ENCODE measurements at regions not wholly inside any gene's neighbourhood (a gene's known extent, or its start where the extent isn't known, plus 50 kb on each side); places are given as distances from the start of the nearest gene placed in this dataset.

DNA sequence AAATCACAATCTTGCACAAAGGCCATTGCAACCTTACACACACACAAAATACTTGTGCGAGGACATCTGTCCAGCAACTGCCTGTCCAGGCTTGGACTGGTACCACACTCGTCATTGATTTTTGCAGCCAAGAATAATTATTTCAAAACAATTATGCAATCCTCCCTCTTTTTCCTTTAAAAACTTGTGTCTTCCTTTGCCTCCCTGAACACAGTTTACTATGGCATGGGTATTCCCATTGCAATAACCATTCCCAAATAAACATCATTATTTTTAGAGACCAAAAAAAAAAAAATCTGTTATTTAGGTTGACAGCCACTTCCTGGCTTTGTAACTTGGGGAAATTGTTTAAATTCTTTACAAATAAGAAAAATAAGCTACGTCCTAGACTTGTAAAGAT lies 54.0 kb downstream of the C11orf91 start:
- no peak for DNase-seq

DNA sequence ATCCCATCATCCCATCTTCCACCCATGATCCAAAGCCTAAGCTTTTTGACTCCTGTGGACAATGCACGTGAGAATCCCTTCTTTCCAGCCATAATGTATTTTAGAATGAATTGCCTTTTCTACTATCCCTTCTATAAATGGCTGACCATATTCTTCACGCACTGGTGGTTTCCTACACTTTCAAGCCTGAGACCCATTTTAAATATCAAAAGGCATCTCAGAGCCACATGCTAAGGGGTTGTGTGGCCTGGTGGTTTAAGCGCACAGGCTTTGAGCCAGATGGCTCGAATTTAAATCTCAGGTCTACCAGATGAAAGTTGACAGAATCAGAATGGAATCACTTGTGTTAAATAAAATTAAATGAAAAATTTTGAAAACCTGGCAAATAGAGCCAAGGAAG lies 54.5 kb downstream of the C11orf91 start:
- DNase-seq: no peak

DNA sequence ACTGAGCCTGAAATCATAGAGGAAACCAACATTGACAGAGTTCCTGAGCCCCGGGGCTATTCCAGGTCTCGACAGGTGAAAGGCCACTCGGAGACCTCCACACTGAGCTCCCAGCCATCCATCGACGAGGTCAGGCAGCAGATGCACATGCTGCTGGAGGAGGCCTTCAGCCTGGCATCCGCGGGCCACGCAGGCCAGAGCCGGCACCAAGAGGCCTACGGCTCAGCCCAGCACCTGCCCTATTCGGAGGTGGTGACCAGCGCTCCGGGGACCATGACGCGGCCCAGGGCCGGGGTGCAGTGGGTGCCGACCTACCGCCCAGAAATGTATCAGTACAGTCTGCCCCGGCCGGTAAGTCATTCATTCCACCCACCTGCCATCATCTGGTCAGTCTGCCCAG lies 54.9 kb downstream of the C11orf91 start:
- no peak for DNase-seq

DNA sequence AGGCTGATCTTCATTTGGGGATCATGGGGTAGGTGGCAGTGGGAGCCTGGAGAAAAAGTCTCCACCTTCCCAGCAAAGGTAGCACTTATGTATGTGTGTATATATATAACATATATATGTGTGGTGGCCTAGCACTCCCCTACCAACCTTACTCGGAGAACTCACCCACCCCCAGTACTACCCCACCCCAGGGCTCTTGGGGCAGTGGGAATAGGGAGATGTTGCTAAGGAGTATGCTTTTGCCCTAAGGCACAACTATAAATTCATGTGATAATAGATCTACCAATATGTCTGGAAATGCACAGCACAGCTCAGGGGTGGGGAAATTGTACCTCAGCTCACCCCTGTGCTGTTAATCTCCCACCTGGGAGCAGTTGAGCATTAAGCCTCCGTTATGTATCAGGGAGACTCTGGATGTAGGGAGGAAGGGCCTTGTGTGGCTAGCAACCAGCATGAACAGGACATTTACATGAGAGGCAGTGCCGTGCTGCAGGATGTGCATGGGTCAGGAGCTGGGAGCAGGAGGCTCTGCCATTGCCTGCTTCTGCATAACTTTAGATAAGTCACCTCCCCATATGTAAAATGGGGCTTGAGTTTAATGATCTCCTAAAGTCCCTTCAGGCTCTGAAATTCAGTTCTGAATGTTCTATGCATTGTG lies 57.3 kb downstream of the C11orf91 start:
- no peak for DNase-seq

DNA sequence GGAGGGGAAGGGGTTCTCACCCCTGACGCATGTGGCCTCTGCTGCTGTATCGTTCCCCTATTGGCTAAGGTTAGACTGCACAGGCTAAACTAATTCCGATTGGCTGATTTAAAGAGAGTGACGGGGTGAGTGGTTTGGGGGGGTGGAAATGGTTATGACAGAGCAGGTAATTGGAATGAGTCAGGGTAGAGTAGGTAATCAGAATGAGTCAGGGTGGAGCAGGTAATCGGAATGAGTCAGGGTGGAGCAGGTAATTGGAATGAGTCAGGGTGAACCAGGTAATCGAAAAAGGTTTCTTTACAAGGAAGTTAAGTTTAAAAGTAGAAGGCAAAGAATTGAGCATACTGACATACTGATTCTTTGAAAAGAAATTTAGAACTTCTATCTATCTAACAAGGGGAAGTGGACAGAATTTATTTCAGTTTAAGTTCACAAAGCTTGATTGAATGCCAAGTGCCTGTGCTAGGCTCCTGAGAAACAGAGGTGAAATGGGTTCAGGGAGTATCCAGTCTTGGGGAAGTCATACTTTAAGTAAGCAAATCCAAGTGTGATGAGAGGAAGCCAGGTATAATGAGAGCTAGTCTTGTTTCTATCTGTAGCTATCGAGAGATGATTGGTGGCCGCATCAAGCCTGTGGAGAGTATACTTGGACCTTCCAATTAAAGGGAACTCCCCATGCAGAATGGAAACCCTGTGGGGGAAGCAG lies 58.0 kb downstream of the C11orf91 start:
- DNase-seq: no peak

DNA sequence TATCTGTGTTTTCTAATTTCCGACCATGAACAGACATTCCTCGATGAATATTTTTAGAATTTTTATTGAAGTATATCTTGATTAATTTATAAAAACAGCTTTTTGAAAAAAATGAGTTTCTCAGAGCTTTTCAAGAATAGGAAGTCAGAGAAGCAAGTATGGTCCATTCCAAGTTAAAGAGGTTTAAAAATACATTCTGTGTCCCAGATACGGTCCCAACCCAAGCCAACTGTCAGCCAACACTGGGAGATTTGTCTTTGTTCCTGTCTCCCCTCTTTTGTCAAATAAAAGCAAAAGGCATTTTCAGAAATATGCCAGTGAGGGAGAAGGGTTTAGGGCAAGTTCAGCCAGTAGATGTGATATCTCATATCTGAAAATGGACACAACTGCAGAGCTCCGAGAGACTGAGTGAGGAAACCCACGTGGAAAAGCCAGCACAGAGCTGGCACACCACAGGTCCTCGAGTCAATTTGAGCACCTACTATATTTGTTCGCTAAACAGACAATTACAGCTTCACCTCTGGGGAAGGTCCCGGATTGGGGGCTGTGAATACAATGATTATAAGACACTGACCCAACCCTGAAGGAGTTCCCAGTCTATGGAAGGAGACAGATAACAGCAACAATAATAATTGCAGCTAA lies 59.8 kb downstream of the C11orf91 start:
- no peak for DNase-seq

DNA sequence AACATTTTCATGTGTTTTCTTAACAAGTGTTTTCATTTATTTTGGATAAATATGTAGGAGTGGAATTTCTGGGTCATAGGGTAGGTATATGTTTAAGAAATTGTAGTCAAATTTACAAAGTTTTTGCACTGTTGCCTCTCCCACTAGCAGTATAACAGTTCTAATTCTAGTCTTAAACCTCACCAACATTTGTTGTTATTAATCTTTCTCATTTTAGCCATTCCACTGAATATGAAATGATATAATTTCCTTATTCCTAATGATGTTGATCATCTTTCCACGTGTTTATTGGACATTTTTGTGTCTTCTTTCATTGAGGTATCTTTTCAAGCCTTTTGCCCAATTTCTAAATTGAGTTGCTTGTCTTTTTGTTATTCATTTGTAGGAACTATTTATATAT lies 62.0 kb downstream of the C11orf91 start:
- no peak for DNase-seq

DNA sequence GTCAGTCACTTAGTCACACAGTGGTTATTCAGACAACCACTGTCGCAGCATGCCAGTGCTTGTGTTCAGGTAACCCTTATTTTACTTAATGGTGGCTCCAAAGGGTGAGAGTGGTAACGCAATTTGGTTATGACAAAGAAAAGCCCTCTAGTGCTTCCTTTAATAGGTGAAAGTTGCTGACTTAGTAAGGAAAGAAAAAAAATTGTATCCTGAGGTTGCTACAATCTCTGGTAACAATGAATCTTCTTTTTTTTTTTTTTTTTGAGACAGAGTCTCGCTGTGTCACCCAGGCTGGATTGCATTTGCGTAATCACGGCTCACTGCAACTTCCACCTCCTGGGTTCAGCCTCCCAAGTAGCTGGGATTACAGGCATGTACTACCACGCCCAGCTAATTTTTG lies 64.5 kb downstream of the C11orf91 start:
- no peak for DNase-seq

DNA sequence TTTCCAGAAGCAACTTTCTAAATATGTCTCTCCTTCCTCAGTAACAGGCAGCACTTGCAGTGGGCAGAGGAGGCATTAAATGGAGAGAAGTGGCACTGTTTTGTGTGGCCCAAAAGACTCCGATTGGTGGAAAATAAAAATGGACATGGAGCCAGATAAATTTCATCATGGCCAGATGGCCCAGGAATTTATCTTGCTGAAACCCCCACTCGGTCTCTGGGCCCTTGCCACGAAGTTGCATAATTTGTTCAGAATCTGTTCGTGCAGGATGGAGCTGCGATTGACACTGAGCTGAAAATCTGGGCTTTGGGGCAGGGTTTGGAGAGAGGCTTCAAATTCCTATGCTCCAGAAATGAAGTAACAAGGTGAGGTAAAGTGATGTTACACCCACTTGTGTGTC lies 65.5 kb downstream of the C11orf91 start:
- no peak for DNase-seq

DNA sequence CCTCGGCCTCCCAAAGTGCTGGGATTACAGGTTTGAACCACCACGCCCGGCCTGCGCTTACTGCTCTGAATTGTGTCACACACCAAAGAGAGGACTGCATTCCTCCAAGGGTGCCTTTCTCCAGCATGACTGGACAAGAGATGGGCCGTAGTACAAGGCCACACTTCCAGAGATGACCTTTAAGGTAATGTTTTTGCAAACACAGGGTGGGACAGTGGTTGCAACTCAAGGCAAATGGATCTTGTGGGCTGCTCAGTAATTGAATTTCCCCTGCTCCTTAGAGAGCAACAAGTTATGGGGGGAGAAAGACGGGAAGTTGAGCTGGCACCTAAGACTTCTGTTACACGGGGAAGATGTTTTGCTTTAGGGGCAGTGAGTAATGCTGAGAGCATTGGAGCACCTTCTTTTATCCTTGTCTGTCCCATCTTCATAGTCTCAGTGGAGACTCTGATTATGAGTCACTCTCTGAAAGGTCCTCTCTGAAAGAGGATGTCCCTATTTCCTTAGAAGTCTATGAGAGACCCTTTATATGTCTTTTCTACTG lies 66.3 kb downstream of the C11orf91 start:
- DNase-seq: no peak

DNA sequence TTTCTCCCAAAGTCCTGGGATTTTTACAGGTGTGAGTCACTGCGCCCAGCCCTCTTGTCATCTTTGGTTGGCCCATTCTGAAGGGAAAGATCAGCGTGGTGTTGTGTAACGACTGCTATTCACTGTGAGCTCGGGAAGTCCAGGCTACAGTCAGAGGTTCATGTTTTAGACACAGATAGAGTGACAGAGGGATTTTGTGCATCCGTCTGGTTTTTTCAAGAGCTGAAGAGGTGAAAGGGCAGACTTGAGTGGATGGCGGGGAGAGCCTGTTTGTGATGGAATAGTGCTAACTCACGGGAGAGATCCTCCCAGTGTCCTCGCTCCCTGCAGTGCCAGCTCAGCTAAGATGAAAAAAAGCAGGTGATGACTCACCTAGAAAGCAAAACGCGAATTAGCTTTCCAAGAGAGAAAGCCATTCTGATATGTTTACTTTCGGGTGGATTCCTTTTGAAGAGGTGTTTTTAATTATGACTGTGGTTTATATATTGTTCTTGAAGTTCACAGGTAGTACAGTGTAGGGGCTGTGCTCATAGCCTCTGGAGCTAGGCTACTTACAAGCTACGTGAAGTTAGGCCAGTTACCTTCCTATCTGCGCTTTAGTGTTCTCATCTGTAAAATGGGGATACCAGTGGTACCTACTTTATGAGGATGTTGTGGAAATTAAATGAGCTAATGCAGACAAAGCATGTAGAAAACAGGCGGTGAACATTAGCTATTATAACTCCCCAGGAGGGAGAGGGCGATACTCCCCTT lies 67.2 kb downstream of the C11orf91 start:
- no peak for DNase-seq

DNA sequence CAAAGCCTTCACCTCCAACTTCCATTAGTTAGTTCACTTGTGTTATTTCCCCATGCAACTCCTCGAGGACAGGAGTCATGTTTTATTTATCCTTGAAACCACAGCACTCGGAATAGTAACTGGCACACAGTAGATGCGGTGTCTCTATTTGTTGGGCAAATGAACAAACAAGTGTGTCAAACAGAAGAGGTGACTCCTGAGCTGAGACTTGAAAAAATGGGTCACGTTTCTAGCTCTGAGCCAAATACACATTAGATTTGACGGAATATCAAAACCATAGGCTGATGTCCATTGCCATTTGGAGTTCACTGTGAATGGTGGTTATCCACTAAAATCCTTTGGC lies 68.9 kb downstream of the C11orf91 start:
- no peak for DNase-seq

DNA sequence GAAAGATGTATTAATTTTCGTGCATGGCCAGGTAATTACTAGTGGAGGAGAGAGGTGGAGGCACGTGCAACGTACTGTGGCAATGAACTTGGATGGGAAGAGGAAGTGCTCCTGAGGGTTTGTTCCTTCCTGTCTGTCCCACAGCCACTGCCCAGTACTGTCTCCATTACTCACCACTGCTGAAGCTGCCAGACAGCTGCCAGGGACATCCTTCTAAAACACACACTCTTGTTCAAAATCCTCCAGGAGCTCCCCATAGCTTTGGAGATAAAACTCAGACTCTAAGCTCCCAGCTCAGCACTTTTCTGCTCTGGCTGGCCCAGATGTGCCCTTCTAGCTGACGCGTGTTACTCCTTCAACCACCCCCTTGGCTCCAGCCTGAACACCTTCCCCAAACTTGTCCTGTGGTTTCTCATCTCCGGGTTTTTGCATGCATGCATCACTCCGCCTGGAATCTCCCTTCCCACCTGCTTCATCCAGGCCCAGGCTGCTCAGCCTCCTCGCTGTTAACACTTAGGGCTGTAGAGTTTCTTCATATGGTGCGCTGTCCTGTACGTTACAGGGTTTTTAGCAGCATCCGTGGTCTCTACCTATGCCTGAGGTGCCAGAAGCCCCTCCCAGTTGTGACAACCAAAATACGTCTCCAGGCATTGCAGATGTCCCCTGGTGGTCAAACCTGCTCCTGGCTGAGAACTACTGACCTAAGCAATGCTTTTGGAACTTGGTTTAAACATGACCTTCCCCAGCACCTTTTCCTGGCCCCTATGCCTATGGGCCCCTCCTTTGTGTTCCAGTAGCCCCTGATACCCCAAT lies 69.5 kb downstream of the C11orf91 start:
- no peak for DNase-seq

DNA sequence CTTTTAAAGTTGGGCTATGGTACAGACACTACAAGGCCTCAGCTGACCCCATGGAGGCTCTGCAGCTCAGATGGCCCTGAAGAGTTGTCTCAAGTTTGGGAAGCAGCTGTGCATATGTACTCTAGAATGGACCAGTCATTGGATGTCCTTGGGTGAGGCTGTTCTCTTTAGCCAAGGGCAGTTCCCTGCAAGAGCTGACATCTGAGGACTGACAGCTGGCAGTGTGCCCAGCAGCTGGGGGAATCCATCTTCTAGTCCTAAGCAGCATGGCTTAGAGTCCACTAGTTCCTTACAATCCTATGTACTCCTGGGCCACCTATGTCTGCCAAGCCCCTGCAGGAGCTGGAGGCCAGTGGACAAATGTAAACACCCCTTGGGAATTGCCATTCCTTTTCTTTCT lies 76.5 kb downstream of the C11orf91 start:
- DNase-seq: peak; percentile 13

DNA sequence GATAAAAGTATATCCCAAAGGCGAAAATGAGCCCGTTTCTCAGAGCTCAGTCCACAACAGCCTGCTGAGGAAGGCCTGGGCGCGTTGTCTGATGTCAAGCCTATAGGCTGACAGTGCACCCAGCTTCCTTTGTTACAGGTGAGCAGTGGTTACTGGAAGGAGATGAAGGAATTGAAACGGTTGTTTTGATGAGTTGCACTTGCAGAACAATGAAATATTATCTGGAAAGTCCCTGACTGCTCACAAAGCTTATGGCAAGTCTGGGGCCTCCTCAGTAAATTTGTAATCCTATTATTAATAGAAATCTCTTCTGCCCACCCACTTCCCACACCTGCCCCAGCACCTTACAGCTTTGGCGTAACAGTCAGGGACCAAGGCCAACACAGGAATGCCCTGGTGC lies 77.8 kb downstream of the C11orf91 start:
- no peak for DNase-seq

DNA sequence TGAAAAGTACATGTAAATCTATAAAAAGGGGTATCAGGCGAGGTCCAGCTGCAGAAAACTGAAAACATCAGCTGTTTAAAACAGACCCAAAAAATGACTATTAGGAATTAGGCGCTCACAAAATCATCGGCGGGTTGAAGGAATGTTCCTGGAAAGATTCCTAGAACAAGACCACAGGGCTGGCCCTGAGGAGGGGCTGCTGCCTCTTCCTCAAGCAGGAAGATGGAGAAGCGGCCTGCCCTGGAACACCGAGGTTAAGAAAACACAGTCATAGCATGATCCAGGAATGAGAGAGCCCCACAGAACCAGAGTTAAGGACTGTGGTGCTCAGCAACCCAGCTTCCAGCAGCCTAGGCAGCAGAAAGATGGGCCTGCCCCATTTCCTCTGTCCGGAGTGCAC lies 78.4 kb downstream of the C11orf91 start:
- DNase-seq: no peak

DNA sequence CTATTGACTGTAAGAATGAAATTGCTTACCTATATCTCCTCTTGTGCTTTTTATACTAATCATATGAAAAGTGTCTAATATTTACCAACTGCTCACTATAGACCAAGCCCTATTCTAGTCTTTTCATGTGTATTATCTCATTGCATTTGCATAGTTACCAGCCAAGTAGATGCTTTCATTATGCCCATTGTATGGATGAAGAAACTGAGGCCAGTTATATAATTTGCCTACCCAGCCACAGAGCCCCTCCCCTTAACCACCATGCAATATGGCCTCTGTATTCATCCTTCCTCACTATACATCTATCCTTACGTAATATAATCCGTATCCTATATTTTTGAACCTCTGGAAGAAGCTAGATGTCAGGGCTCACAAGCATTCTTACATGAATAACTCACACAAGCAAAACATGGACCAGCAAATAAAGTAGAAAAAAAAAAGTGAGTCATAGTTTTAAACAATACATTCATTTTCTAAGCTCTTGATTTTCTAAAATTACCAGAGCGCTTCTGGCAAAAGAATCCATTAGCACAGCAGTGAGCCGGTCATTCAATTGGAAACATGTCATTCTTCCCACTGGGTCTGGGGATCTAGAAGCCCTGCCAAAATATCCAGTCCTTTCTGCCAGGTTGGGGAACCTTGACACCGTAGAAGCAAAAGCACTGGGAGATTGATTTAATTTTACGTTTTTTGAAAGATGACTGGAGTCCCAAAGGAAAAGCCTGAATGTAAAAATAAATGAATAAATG lies 80.0 kb downstream of the C11orf91 start:
- DNase-seq: no peak

DNA sequence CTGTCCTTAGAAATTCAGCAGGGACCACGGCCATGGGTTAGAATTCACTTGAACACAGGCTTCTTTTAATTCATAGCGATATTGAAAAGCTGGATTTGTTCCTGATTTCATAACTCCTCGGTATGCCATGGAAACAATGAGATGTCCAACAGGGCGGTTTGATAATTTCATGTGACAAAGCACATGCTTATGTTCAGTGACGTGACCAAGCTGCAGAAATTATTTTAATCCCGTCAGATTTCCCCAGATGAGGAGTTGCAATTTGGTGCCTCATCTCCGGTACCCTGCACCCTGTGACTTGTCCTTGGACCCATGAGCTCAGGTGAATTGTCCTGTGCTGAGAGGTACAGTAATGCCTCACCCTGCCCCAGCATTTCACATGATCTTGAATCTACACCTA lies 81.7 kb downstream of the C11orf91 start:
- no peak for DNase-seq

DNA sequence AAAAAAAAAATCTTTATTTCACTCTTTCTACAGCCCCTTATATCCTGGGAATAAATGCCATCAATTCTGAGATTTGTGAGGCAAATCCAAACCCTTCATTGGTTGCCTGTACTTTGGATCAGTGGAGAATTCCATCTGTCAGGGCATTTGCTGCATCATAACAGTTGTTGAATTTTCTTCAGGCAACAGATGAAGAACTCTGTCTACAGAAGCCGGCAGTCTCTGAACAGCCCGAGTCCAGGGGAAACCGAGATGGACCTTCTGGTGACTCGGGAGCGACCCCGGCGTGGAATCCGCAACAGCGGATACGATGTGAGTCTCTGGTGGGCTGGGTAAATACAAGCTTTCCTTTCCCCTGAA lies 82.3 kb downstream of the C11orf91 start:
- DNase-seq: no peak

DNA sequence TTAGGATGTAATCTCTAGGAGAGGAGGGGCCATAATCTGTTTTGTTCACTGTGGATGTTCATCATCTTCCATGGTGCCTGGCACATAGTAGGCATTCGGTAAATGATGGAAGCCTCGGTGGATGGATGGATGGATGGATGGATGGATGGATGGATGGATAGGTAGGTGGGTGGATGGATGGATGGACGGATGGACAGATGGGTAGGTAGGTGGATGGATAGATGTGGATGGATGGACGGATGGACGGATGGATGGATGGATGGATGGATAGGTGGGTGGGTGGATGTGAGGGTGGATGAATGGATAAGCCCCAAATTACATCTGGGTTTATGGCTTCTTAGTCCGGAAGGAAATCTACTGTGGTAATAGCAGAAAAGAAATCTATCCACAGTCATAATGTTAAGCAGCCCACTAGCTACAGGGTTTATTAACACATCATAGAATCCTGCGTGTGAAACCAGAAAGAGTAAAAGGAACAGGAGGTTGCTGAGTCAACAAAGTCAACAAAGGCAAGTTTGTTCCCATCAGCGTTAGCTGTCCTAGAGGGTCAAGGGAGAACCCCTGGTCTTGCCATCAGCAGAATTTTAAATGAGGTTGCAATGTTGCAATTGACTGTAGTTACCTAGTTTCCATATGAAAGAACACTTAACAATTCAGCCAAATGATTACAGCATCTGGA lies 82.8 kb downstream of the C11orf91 start:
- DNase-seq: no peak

DNA sequence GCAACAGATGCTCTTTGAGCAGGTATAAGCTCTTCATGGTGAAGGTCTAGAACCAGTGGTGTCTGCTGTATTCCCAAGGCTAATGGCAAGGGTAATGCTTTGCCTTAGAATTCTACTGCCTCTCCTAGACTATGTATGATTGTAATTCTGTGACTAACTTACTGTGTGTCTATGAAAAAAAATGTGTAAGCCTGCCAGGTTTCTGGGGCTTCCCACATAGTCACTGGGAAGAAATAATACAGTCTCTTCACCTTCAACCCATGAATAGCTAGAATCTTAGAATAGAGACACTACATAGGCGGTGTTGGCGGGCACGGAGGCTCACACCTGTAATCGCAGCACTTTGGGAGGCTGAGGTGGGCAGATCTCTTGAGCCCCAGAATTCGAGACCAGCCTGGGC lies 84.1 kb downstream of the C11orf91 start:
- no peak for DNase-seq
